OCI-M2 (cell line): ENCODE measurements at regions not wholly inside any gene's neighbourhood (a gene's known extent, or its start where the extent isn't known, plus 50 kb on each side); places are given as distances from the start of the nearest gene placed in this dataset.
A peak's percentile ranks its signal among the peaks of the same experiment; 100 is the strongest.
"Not testable (repeated sequence)": the region's sequence is repeated elsewhere in the genome, so short reads cannot be mapped to it uniquely, and the experiment has no call there.

Experiments used
- DNase-seq: peaks from one replicate; lab custom pipeline; 2025; ENCODE audit not compliant: unreplicated experiment; lab: John Stamatoyannopoulos, UW

DNA sequence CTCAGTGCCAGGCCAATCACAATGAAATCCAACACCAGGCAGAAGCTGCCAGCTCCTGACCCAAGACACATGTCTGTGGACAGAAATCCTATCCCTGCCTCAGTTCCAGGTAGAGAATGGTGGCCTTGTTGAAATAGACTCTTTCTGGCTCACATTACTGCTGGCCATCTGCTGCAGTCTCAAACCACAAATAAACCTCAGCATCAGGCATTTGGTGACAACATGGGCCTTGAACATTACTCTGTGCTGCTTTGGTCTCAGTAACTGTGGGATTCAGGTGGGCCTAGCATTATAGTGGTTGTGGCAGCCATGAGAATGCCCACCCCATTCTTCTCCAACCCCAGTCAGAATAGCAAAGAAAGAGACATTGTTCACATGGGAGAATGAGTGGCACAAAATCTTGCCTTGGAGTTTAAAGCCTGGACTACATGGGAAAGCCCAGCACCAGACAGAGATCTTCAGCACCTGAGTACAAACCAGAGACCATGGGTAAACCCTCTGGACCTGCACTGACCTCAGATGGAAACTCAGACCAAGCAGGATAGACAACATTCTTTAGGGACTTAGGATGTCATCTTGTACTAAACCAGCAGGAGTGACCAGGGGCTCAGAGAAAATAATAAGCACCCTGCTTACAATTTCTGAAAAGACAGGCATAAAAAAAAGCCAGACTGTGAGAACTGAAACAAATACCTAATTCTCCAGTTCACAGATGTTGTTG, 50.4 kb upstream of the TRAM1L1 start:
- DNase-seq = no peak

GRCh38 chr4:117137145-117137544, 51.8 kb upstream of the TRAM1L1 start:
- DNase-seq = no peak

GRCh38 chr4:117138732-117139131, 53.4 kb upstream of the TRAM1L1 start:
- DNase-seq = not testable (repeated sequence)

GRCh38 chr4:117154251-117154650, 68.9 kb upstream of the TRAM1L1 start:
- no peak for DNase-seq

GRCh38 chr4:117156806-117157205, 71.4 kb upstream of the TRAM1L1 start:
- no peak for DNase-seq

GRCh38 chr4:117157360-117157759, 72.0 kb upstream of the TRAM1L1 start:
- DNase-seq = no peak

GRCh38 chr4:117162976-117163375, 77.6 kb upstream of the TRAM1L1 start:
- no peak for DNase-seq

DNA sequence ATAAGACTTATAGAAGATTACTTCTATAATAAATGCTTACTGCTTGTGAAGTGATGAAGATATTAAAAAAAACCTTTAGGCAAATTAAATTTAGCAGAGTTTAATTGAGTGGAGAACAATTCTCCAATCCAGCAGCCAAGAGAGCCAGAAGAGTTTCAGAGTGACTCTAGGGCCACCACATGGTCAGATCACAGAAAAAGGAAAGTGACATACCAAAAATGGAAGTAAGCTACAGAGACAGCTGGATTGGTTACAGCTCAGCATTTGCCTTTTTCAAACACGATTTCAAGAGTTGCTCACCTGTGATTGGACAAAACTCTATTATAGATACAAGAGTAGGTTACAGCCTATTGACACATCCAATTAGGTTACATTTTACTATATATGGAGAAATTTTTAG, 79.0 kb upstream of the TRAM1L1 start:
- DNase-seq = peak; percentile 5

DNA sequence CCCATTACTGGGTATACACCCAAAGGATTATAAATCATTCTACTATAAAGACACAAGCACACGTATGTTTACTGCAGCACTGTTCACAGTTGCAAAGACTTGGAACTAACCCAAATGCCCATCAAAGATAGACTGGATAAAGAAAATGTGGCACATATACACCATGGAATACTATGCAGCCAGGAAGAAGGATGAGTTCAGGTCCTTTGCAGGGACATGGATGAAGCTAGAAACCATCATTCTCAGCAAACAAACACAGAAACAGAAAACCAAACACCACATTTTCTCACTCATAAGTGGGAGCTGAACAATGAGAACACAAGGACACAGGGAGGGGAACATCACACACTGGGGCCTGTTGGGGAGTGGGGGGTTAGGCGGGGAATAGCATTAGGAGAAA, 90.0 kb upstream of the TRAM1L1 start:
- not testable (repeated sequence) for DNase-seq

- DNase-seq = no peak
Measured at GRCh38 chr4:117203231-117203630, 117.9 kb upstream of the TRAM1L1 start.

DNA sequence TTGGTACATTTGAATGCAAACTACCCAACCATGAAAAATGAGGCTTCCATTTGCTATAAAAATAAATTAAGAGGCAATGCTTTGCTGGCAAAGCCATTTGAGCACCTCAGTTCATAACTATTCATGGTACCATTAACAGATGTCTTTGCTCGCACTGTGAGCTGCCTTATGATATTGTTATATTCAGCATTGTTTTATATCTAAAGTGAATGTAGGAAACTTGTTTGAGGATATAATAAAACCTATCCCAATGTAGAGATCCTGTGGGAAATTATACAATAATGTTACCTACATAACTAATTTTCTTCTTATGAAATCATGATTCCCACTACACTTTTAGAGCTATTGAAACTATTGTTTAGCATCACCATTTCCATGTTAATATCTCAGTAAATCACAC, 125.2 kb upstream of the TRAM1L1 start:
- DNase-seq = no peak

DNA sequence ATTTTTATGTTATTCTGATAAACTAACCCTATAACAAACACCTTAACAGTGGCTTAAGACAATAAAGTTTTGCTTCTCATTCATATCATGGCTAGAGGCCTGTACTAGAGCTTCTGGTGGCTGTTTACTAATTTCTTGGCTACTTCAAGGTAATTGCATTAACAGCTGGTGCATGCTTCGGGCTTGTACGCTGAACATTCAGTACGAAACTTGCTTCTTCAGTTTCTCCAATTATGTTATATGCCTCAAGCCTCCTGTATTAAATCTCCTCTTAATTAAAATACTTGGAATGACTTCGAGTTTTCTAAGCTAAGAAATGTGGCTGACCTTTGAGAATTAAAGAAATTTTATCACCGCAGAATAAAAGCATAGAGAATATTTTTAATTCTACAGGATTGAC, 138.9 kb upstream of the TRAM1L1 start:
- no peak for DNase-seq

GRCh38 chr4:117225471-117225870, 140.1 kb upstream of the TRAM1L1 start:
- DNase-seq = no peak

DNA sequence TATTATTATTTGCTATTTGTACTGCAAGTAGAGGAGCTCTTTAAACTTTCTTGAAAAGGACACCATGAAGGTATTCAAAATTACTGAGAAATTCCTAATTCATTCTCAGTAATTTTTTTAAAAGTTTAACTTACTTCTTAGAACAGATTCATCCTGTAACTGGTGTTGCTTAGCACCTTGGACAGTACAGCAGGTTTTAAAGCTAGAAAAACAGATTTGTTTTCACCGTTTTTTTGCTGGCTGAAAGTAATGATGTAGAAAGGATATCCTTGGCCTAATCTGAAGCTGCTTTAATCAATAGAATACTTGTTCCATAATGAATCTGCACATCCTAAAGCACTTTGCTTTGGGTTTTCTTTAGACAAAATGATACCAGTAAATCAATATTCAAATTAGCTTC, 142.5 kb upstream of the TRAM1L1 start:
- DNase-seq = no peak

DNA sequence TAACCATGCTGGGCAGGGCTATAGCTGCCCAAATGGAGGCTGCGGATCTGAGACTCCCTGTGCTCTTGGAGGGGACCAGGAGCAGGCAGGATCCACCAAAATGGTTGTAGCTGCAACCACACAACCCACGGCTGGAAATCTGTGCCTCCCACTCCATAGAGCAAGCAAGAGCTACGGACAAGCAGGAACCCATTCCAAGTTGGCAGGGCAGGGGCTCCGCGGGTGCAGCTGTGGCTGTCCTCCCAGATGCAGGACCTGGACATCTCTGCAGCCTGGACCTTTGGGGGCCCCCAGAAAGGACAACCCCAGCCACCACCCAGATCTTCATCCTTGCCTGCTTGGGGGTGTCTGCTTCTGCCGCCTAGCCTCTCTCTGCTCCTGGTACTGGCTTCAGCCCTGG, 154.1 kb upstream of the TRAM1L1 start:
- DNase-seq = no peak

GRCh38 chr4:117249333-117249732, 164.0 kb upstream of the TRAM1L1 start:
- DNase-seq = no peak

DNA sequence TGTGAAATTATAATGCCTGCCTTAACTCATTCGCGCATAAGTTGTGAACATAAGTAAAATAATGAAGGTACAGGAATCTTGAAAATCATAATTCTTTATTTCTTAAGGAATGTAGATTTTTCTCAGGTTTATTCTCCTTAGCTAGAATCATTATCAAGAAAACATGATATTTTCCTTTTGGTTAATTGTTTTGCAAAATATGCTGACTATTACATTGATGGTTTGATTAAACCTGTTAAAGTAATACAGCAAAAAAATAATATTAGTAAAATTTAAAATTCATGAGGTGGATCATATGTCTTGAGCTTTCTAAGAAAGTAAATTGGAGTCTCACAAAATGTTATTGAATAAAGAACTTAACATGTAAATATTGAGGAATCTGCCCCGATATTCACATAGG, 178.7 kb upstream of the TRAM1L1 start:
- DNase-seq = no peak

- no peak for DNase-seq
Measured at GRCh38 chr4:117267317-117267716, 181.9 kb upstream of the TRAM1L1 start.

- no peak for DNase-seq
Measured at GRCh38 chr4:117284736-117285135, 199.4 kb upstream of the TRAM1L1 start.

- DNase-seq = no peak
Measured at GRCh38 chr4:117293784-117294183, 208.4 kb upstream of the TRAM1L1 start.

DNA sequence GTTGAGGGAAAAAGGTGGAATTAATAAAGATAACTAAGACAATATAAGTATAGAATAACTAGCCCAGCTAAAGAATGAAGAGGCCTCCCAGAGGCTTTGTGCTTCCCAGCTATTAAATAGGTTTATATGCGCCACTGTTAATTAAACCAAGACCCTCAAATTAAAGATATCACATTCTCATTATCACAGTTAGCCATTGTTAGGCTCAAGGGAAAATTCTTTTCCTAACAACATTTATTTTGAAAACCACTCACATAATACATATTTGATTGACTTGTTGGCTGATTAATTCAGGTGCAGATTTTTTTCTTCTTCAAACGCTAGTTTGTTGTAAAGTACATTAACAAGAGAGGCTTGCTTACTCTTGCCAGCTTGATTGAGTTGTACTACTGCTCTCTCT, 216.8 kb upstream of the TRAM1L1 start:
- no peak for DNase-seq

DNA sequence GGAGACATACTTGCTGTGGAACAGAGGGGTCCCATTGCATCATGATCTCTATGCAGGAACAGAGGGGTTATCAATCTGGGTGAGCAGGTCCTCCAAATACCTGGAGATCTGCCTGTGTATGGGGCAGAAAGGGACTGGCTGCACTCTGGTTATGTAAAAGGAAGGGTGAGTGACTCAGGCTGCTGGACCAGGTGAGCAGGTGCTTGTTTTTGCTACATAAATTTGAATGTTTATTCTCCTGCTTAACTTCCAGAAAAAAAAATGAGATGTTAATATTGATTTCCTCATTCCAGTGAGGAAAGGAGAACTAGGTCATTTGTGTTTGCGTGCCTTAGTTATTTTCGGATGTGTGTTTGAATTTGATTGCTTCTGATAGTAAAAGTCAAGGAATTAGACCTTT, 225.8 kb upstream of the TRAM1L1 start:
- no peak for DNase-seq

- DNase-seq = no peak
Measured at GRCh38 chr4:117311989-117312388, 226.6 kb upstream of the TRAM1L1 start.
